Sigmoid colon (tissue), 6 donors: ENCODE measurements at regions not wholly inside any gene's neighbourhood (a gene's known extent, or its start where the extent isn't known, plus 50 kb on each side); places are given as distances from the start of the nearest gene placed in this dataset.

Experiments
- DNase-seq: peaks from one replicate; pipeline ENCODE4 v3.0.0-alpha.2; 2019
- H3K27ac ChIP-seq, 4 donors: fragments of 200-600 bp; sonication (generic); one replicate each; pipeline ENCODE4 v1.5.1; 2016 to 2019; ENCODE audit warnings: mild to moderate bottlenecking in 1 of 4
- H3K27me3 ChIP-seq, 3 donors: fragments of 200-600 bp; sonication (generic); one replicate each; pipeline ENCODE4 v1.5.1; 2019; ENCODE audit warnings: mild to moderate bottlenecking in 1 of 3
- H3K36me3 ChIP-seq, 4 donors: fragments of 200-600 bp; sonication (generic); one replicate each; pipeline ENCODE4 v1.5.1; 2016 to 2019
- H3K4me1 ChIP-seq, 4 donors: fragments of 200-600 bp; sonication (generic); one replicate each; pipeline ENCODE4 v1.5.1; 2017 to 2019
- H3K4me3 ChIP-seq, 4 donors: fragments of 200-600 bp; sonication (generic); one replicate each; pipeline ENCODE4 v1.5.1; 2017 to 2019; ENCODE audit warnings: mild to moderate bottlenecking in 2 of 4, moderate library complexity in 1 of 4
- H3K9me3 ChIP-seq, 4 donors: fragments of 200-600 bp in 3 of 4; sonication (generic) in 3 of 4; one replicate each; pipeline versions ENCODE4 v1.5.1 to v1.6.1; 2013 to 2019
- CTCF ChIP-seq, 4 experiments: fragments of 450-650 bp in 3 of 4; fragments of 200-600 bp in 1 of 4; IDR thresholded peaks; one replicate each; pipeline ENCODE4 v1.5.1; 2016 to 2019; ENCODE audit warnings: antibody characterized with exemption in 4 of 4, mild to moderate bottlenecking in 3 of 4, moderate library complexity in 2 of 4
- EP300 ChIP-seq, 4 donors: sonication (generic); formaldehyde crosslinking; IDR thresholded peaks; one replicate each; pipeline ENCODE4 v1.6.1; 2017; ENCODE audit warnings: antibody characterized with exemption in 4 of 4
- POLR2A ChIP-seq, 2 donors: fragments of 450-650 bp; IDR thresholded peaks; one replicate each; pipeline ENCODE4 v1.6.1; 2016; ENCODE audit warnings: antibody characterized with exemption in 2 of 2, mild to moderate bottlenecking in 2 of 2, moderate library complexity in 2 of 2
- POLR2AphosphoS5 ChIP-seq, 4 donors: sonication (generic); formaldehyde crosslinking; IDR thresholded peaks; one replicate each; pipeline ENCODE4 v1.6.1; 2017; ENCODE audit warnings: antibody characterized with exemption in 4 of 4
- WGBS, 2 donors: extraction: QIAGEN DNeasy Blood & Tissue Kit; methylation state at CpG; one replicate each; pipeline ENCODE4 v1.1.7; 2013; 5-methylcytosine and 5-hydroxymethylcytosine counted together
- intact Hi-C: fragments of 100-400 bp; cut with DNase I; formaldehyde crosslinking; loops from one replicate; pipeline ENCODE4 v1.15.1; 2023
- donor health status: healthy with polysubstance abuse.
- donor health status: healthy.

GRCh38 chr6:164763788-164764187 is 545.6 kb downstream of the C6orf118 start:
- WGBS, 2 donors, result 93 to 97% methylated on average over 1 of the region's 1 CpG
- no peak for DNase-seq
- Histone ChIP-seq H3K36me3 (no peaks in the 10 kb centered on the region), H3K4me3 (no peak overlapping the region), H3K27me3 (no peaks in the 10 kb centered on the region), H3K9me3 (peaks cover 0 to 15% (median 2%) of the 10 kb centered on the region in 4 donors), H3K27ac (no peak overlapping the region), H3K4me1 (no peaks in the 10 kb centered on the region)
- TF ChIP-seq POLR2A (IDR thresholded peaks at IDR 0.05) (no peak), POLR2AphosphoS5 (IDR thresholded peaks at IDR 0.05) (no peak), EP300 (IDR thresholded peaks at IDR 0.05) (no peak), CTCF (IDR thresholded peaks at IDR 0.05) (no peak)
- intact Hi-C loops, result no loop called here

GRCh38 chr6:164757451-164757850 is 552.0 kb downstream of the C6orf118 start:
- Histone ChIP-seq H3K36me3 (no peaks in the 10 kb centered on the region), H3K9me3 (peaks cover 0 to 4% (median 0%) of the 10 kb centered on the region in 4 donors), H3K27ac (no peak overlapping the region), H3K4me1 (no peaks in the 10 kb centered on the region), H3K4me3 (no peak overlapping the region), H3K27me3 (no peaks in the 10 kb centered on the region)
- intact Hi-C loops, result no loop called here
- no peak for DNase-seq
- WGBS, 2 donors, result 63 to 78% methylated on average over 2 of the region's 2 CpGs
- TF ChIP-seq POLR2AphosphoS5 (IDR thresholded peaks at IDR 0.05), result no peak
- no peak for TF ChIP-seq POLR2A (IDR thresholded peaks at IDR 0.05)
- TF ChIP-seq EP300 (IDR thresholded peaks at IDR 0.05), result no peak
- TF ChIP-seq CTCF (IDR thresholded peaks at IDR 0.05), result no peak

GRCh38 chr6:164756723-164757122 is 552.7 kb downstream of the C6orf118 start:
- intact Hi-C loops, result no loop called here
- TF ChIP-seq POLR2A (IDR thresholded peaks at IDR 0.05) (no peak), CTCF (IDR thresholded peaks at IDR 0.05) (no peak)
- no peak overlapping the region for H3K27ac ChIP-seq
- H3K27me3 ChIP-seq, result no peaks in the 10 kb centered on the region
- H3K4me1 ChIP-seq, result no peaks in the 10 kb centered on the region
- peaks cover 0 to 4% (median 0%) of the 10 kb centered on the region in 4 donors for H3K9me3 ChIP-seq
- no peak for DNase-seq
- no peak overlapping the region for H3K4me3 ChIP-seq
- H3K36me3 ChIP-seq, result no peaks in the 10 kb centered on the region
- WGBS, 2 donors, result 75 to 81% methylated on average over 8 of the region's 8 CpGs

GRCh38 chr6:164756142-164756541 is 553.3 kb downstream of the C6orf118 start:
- 80 to 81% methylated on average over 3 of the region's 3 CpGs for WGBS, 2 donors
- TF ChIP-seq POLR2AphosphoS5 (IDR thresholded peaks at IDR 0.05), result no peak
- TF ChIP-seq CTCF (IDR thresholded peaks at IDR 0.05), result no peak
- no peak for TF ChIP-seq EP300 (IDR thresholded peaks at IDR 0.05)
- no peak for TF ChIP-seq POLR2A (IDR thresholded peaks at IDR 0.05)
- intact Hi-C loops, result no loop called here

GRCh38 chr6:164753517-164753916 is 555.9 kb downstream of the C6orf118 start:
- Histone ChIP-seq H3K4me3 (no peak overlapping the region), H3K27me3 (no peaks in the 10 kb centered on the region), H3K4me1 (no peaks in the 10 kb centered on the region), H3K36me3 (no peaks in the 10 kb centered on the region), H3K27ac (no peak overlapping the region), H3K9me3 (peaks cover 0 to 3% (median 0%) of the 10 kb centered on the region in 4 donors)
- TF ChIP-seq POLR2A (IDR thresholded peaks at IDR 0.05) (no peak), CTCF (IDR thresholded peaks at IDR 0.05) (no peak)
- intact Hi-C loops, result no loop called here
- no peak for DNase-seq

More at GRCh38 chr6:164756142-164756541, 553.3 kb downstream of the C6orf118 start:
- no peak overlapping the region for H3K4me3 ChIP-seq
- no peak overlapping the region for H3K27ac ChIP-seq
- H3K4me1 ChIP-seq, result no peaks in the 10 kb centered on the region
- H3K36me3 ChIP-seq, result no peaks in the 10 kb centered on the region
- DNase-seq, result no peak
- H3K9me3 ChIP-seq, result peaks cover 0 to 4% (median 2%) of the 10 kb centered on the region in 4 donors
- no peaks in the 10 kb centered on the region for H3K27me3 ChIP-seq
